ENCODE measurements at regions not wholly inside any gene's neighbourhood (a gene's known extent, or its start where the extent isn't known, plus 50 kb on each side); places are given as distances from the start of the nearest gene placed in this dataset.
A peak's percentile ranks its signal among the peaks of the same experiment; 100 is the strongest.
"Not testable (repeated sequence)": the region's sequence is repeated elsewhere in the genome, so short reads cannot be mapped to it uniquely, and the experiment has no call there.

DNA sequence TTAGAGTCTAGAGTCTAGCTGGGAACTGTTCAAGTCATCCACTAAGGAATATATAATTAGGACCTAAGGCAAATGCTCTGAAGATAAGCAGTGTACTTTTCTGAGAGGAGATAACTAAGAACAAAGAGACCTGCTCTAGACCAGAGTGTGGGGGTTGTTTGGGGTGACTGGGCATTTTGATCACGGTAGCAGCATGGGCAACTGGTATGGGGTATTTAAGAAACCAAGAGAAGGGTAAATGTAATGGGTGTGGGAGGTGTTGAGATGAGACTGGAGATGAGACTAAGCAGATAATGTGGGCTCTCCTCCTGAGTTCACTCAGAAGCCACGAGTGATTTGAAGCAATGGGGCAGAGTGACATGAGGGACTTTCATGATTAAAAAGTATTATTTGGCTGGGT, 1082.9 kb downstream of the GATA3 start:
- CTCF ChIA-PET = no interaction called here
- H3K27ac ChIP-seq = no peak overlapping the region
- no peak for DNase-seq (ENCODE audit: low spot score)
- POLR2A ChIA-PET (ENCODE audit: low non-redundant PET) = no interaction called here
- TF ChIP-seq, protein P1, sequence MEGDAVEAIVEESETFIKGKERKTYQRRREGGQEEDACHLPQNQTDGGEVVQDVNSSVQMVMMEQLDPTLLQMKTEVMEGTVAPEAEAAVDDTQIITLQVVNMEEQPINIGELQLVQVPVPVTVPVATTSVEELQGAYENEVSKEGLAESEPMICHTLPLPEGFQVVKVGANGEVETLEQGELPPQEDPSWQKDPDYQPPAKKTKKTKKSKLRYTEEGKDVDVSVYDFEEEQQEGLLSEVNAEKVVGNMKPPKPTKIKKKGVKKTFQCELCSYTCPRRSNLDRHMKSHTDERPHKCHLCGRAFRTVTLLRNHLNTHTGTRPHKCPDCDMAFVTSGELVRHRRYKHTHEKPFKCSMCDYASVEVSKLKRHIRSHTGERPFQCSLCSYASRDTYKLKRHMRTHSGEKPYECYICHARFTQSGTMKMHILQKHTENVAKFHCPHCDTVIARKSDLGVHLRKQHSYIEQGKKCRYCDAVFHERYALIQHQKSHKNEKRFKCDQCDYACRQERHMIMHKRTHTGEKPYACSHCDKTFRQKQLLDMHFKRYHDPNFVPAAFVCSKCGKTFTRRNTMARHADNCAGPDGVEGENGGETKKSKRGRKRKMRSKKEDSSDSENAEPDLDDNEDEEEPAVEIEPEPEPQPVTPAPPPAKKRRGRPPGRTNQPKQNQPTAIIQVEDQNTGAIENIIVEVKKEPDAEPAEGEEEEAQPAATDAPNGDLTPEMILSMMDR (conservative IDR thresholded peaks at IDR 0.05; ENCODE audit: low read depth) = no peak

DNA sequence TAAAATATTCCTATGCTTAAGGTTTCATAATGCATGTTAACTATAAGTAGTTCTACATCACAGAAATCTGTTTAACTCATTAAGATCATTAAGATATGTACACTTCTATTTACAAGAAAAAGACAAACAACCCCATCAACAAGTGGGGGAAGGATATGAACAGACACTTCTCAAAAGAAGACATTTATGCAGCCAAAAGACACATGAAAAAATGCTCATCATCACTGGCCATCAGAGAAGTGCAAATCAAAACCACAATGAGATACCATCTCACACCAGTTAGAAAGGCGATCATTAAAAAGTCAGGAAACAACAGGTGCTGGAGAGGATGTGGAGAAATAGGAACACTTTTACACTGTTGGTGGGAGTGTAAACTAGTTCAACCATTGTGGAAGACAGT, 1084.3 kb downstream of the GATA3 start:
- POLR2A ChIA-PET (ENCODE audit: low non-redundant PET); DNase-seq (ENCODE audit: low spot score); H3K27ac ChIP-seq; CTCF ChIA-PET: not testable (repeated sequence)

DNA sequence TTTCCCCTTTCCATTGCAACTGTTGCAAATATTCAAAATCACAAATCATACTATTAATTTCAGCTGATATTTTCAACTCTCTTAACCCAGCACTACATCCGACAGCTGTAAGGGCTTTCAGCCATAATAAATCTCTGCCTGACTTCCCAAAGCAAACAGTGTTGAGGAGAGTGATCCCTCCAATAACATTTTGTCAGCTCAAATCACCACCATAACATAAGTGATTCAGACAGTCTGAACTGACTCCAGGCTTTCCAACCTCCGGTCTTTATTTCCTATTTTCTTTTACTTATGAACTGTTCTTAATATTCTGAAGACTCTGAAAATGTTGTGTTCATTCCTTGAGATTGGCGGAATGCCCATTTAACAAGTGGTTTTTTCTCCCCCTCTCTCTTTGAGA, 1085.9 kb downstream of the GATA3 start:
- ChIA-PET CTCF (interaction anchor here (0.6 to 0.7 kb wide), 2 partner anchors 97 to 116 kb away, joined by 3 read pairs; no protein-coding TSS in a partner anchor), POLR2A (ENCODE audit: low non-redundant PET) (no interaction called here)
- H3K27ac ChIP-seq = no peak overlapping the region
- DNase-seq (ENCODE audit: low spot score) = no peak
- TF ChIP-seq, protein P1 (conservative IDR thresholded peaks at IDR 0.05; ENCODE audit: low read depth) = no peak

DNA sequence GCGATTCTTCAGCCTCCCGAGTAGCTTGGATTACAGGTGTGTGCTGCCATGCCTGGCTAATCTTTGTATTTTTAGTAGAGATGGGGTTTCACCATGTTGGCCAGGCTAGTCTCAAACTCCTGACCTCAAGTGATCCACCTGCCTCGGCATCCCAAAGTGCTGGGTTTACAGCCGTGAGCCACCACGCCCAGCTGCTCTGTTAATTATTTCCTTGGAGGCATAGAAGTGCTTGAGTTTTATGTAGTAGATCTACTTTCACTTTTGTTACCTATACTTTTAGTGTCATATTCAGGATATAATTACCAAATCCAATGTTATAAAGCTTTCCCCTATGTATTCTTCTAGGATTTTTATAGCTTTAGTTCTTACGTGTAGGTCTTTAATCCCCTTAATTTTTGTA, 1093.0 kb downstream of the GATA3 start:
- TF ChIP-seq, protein P1 (conservative IDR thresholded peaks at IDR 0.05; ENCODE audit: low read depth) = no peak
- DNase-seq (ENCODE audit: low spot score) = no peak
- ChIA-PET POLR2A (ENCODE audit: low non-redundant PET) (no interaction called here), CTCF (interaction anchor here (0.5 to 0.8 kb wide), 4 partner anchors 90 to 1710 kb away, joined by 3 read pairs; no protein-coding TSS in a partner anchor)
- no peak overlapping the region for H3K27ac ChIP-seq

DNA sequence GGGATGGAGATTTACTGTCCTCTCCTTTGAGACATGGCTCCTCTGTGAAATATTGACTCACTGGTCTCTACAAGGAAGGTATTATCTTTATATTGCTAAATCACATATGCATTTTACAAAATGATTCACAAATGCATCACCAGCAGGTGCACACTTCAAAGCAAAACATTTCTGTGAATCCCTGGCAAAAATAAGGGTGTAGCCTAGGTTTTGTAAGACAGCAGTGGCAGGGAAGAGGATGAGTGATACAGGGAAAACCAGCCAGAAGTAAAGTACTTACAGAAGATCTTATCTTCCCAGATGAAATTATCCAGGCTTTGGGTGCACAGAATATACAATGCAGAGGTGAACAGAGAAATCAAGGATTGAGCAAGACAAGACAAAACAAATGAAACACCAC, 1094.6 kb downstream of the GATA3 start:
- ChIA-PET POLR2A (ENCODE audit: low non-redundant PET) (no interaction called here), CTCF (no interaction called here)
- no peak overlapping the region for H3K27ac ChIP-seq
- TF ChIP-seq, protein P1 (conservative IDR thresholded peaks at IDR 0.05; ENCODE audit: low read depth) = no peak
- peak; percentile 3 for DNase-seq (ENCODE audit: low spot score)

DNA sequence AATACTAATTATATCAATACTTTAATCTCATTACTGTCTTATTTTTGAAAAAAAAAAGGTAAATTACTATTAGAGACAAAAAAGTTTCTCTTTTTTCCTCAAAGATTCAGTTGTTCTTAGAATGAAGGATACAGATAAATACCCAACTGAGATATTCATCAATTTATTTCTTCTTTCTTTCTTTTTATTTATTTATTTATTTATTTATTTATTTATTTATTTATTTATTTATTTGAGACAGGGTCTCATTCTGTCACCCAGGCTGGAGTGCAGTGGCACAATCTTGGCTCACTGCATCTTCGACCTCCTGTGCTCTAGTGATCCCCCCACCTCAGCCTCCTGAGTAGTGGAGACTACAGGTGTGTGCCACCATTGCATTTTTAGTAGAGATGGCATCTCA, 1098.6 kb downstream of the GATA3 start:
- CTCF ChIA-PET; POLR2A ChIA-PET (ENCODE audit: low non-redundant PET); H3K27ac ChIP-seq; DNase-seq (ENCODE audit: low spot score): not testable (repeated sequence)

DNA sequence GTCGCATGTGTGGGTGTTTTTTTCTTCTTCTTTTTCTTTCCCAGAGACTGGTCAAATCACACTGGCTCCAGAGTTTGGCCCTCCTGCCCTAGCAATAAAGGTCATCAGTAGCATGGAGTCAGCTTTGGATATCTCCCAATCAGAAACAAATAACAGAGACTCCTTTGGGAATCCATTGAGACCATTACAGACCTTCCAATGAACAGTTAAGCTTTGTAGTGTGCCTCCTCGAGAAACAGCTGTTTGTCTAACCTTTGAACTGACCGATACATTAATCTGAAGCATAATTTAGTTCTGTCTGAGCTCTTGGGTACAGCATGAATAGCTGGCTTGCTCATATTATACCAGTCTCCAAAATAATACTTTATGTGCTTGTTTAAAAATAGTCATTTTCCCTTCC, 1103.2 kb downstream of the GATA3 start:
- DNase-seq (ENCODE audit: low spot score) = no peak
- TF ChIP-seq, protein P1 (conservative IDR thresholded peaks at IDR 0.05; ENCODE audit: low read depth) = no peak
- CTCF ChIA-PET = no interaction called here
- H3K27ac ChIP-seq = no peak overlapping the region
- POLR2A ChIA-PET (ENCODE audit: low non-redundant PET) = no interaction called here

DNA sequence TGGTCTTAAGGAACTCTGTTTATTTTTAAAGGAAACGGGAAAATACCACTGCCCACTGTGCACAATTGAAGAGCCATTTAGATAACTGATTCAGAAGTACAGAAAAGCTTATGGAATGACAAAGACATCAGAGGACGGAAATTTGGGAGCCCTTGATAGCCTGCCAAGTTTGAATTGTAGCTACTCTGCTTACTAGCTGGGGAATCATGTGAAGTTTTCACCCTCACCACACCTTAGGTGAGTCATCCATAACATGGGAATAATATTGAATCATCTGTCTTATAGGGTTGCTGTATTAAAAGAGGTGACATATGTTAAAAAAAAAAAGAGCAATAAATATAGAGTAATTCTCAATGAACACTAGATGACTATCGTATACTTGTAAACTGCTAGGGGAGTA, 1104.2 kb downstream of the GATA3 start:
- no peak overlapping the region for H3K27ac ChIP-seq
- TF ChIP-seq, protein P1 (conservative IDR thresholded peaks at IDR 0.05; ENCODE audit: low read depth) = no peak
- DNase-seq (ENCODE audit: low spot score) = peak; percentile 80
- ChIA-PET POLR2A (ENCODE audit: low non-redundant PET) (no interaction called here), CTCF (no interaction called here)

Data from RWPE1 (cell line).